ENCODE measurements at regions not wholly inside any gene's neighbourhood (a gene's known extent, or its start where the extent isn't known, plus 50 kb on each side); places are given as distances from the start of the nearest gene placed in this dataset.

DNA sequence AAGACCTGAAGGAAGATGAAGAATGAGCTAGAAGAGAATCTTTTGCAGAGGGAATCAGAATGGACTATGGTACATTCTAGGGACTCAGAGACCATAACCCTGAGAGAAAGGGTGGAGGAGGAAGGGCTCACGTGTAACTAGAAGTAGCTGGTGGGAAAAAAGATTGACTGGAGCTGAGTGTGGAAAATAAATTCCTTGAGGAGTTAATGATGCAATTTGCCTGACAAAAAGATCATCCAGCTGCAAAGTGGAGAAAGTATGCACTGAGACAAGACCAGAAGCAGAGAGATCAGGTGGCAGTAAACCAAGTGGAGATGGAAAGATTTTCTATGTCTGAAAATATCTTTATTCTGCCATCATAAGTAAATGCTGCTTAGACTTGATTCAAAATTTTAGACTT is 52.9 kb upstream of the TBL1XR1 start:
- Histone ChIP-seq H4K91ac (replicated peaks; ENCODE audit: insufficient read length, low read length) (no peak overlapping the region), H3K56ac (replicated peaks; ENCODE audit: insufficient read length, low read depth, low read length) (no peak overlapping the region), H2BK15ac (ENCODE audit: low read length) (no peak overlapping the region), H3K79me2 (ENCODE audit: control insufficient read depth in 1 of 2, insufficient read depth in 2 of 2, low read length in 2 of 2) (no peaks in the 10 kb centered on the region), H3K14ac (ENCODE audit: insufficient read length) (no peak overlapping the region), H3K27ac (ENCODE audit: low read depth, low read length) (no peak overlapping the region), H3K4me3 (ENCODE audit: extremely low read depth in 1 of 4, insufficient read depth in 2 of 4, low read depth in 3 of 4, low read length in 4 of 4) (no peak overlapping the region), H3K9me3 (ENCODE audit: insufficient read depth in 2 of 2, low read depth in 1 of 2, low read length in 1 of 2) (no peaks in the 10 kb centered on the region), H4K20me1 (replicated peaks in 1 of 2; ENCODE audit: control insufficient read depth in 1 of 2, insufficient read depth in 2 of 2, low read length in 2 of 2) (no peaks in the 10 kb centered on the region), H3K4me2 (ENCODE audit: insufficient read depth in 1 of 2, low read depth in 2 of 2, low read length in 2 of 2) (no peak overlapping the region), H3K18ac (ENCODE audit: extremely low read depth, low read length) (no peak overlapping the region), H3K23ac (ENCODE audit: insufficient read length) (no peak overlapping the region), H2BK20ac (ENCODE audit: low read length) (no peak overlapping the region), H3K36me3 (ENCODE audit: control insufficient read depth in 2 of 4, insufficient read depth in 4 of 4, low read length in 3 of 4) (no peaks in the 10 kb centered on the region), H2BK120ac (replicated peaks; ENCODE audit: low read depth, low read length) (no peak overlapping the region), H2BK12ac (ENCODE audit: low read depth, low read length) (no peak overlapping the region), H3K79me1 (ENCODE audit: low read depth, low read length) (no peaks in the 10 kb centered on the region), H2BK5ac (ENCODE audit: low read depth, low read length) (no peak overlapping the region), H3K9ac (replicated peaks in 1 of 4; ENCODE audit: extremely low read depth in 1 of 4, low read depth in 3 of 4, low read length in 3 of 4) (no peak overlapping the region), H3K23me2 (ENCODE audit: low read depth, low read length) (0 out of 2 replicates have a peak, but pooled peaks cover 2% of the 10 kb centered on the region), H3K4me1 (replicated peaks in 1 of 4; ENCODE audit: control insufficient read depth in 3 of 4, insufficient read depth in 4 of 4, low read length in 3 of 4) (no peaks in the 10 kb centered on the region), H4K5ac (ENCODE audit: insufficient read length, low read depth, low read length) (no peak overlapping the region), H4K8ac (ENCODE audit: extremely low read depth, insufficient read depth, low read length) (no peak overlapping the region), H2AFZ (ENCODE audit: low read length) (peak overlapping the region; percentile 10), H2AK5ac (ENCODE audit: low read depth, low read length) (no peak overlapping the region), H3K4ac (replicated peaks; ENCODE audit: insufficient read length, low read depth, low read length) (no peak overlapping the region), H3K27me3 (replicated peaks in 1 of 4; ENCODE audit: control insufficient read depth in 3 of 4, extremely low read depth in 1 of 4, insufficient read depth in 3 of 4, low read length in 3 of 4) (no peaks in the 10 kb centered on the region)
- no peak for TF ChIP-seq RNF2 (IDR thresholded peaks at IDR 0.05; ENCODE audit: borderline replicate concordance, low read depth, low read length, missing control alignments, poor library complexity, severe bottlenecking)
- TF ChIP-seq PHF8 (conservative IDR thresholded peaks at IDR 0.05; ENCODE audit: low read depth, low read length), result no peak
- TF ChIP-seq, protein P1, sequence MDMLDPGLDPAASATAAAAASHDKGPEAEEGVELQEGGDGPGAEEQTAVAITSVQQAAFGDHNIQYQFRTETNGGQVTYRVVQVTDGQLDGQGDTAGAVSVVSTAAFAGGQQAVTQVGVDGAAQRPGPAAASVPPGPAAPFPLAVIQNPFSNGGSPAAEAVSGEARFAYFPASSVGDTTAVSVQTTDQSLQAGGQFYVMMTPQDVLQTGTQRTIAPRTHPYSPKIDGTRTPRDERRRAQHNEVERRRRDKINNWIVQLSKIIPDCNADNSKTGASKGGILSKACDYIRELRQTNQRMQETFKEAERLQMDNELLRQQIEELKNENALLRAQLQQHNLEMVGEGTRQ (IDR thresholded peaks at IDR 0.05; ENCODE audit: low read length), result no peak
- TF ChIP-seq POU5F1 (IDR thresholded peaks at IDR 0.05; ENCODE audit: low read depth, low read length), result no peak
- TF ChIP-seq BRCA1 (IDR thresholded peaks at IDR 0.05; ENCODE audit: low read depth, low read length), result no peak
- TF ChIP-seq CEBPB (IDR thresholded peaks at IDR 0.05; ENCODE audit: low read depth, low read length), result 0 out of 2 replicates have a peak, but pooled peaks have one; percentile 43
- CTCF ChIA-PET (ENCODE audit: partially characterized antibody), result interaction anchor here (0.6 to 1.0 kb wide), 3 partner anchors 39 to 670 kb away, joined by 3 to 5 read pairs (median 3); no protein-coding TSS in a partner anchor
- POLR2A ChIA-PET (ENCODE audit: partially characterized antibody), result interaction anchor here (0.6 to 1.8 kb wide), 7 partner anchors 11 to 182 kb away, joined by 3 to 6 read pairs (median 3); no protein-coding TSS in a partner anchor
- DNase-seq (ENCODE audit: low read depth in 1 of 2, low spot score in 2 of 2) (peak in 1 of 2 experiments; percentile 10), FAIRE-seq (no peak)
- WGBS, 2 experiments (ENCODE audit: extremely low coverage in 1 of 2, insufficient coverage in 1 of 2, insufficient read length in 1 of 2, insufficient replicate concordance in 2 of 2, low coverage in 1 of 2, low lambda C conversion rate in 2 of 2, missing lambda C conversion rate in 1 of 2), result 50% methylated on average over 1 of the region's 1 CpG; no CpG with 5 or more reads in 1 of the 2 experiments
